HCT116 (cell line): ENCODE measurements at regions not wholly inside any gene's neighbourhood (a gene's known extent, or its start where the extent isn't known, plus 50 kb on each side); places are given as distances from the start of the nearest gene placed in this dataset.

Experiments used
- ATAC-seq: fragments of 200-7000 bp; cut with Tn5 transposase; 2 replicates; pipeline ENCODE4 v1.9.1; 2020; ENCODE audit warnings: mild to moderate bottlenecking, moderate library complexity
- BruUV-seq: library from RNA; stranded (reverse); fragments of 400-500 nt; replicated peaks from 2 replicates; lab custom pipeline; 2021; lab: Mats Ljungman, UMichigan
- CTCF ChIA-PET: fragments of 300-600 bp; sonication (Branson Sonifier 250); formaldehyde crosslinking; loops from one replicate; lab custom pipeline; 2021; ENCODE audit warnings: antibody characterized with exemption; lab: Charles Lee
- POLR2A ChIA-PET: fragments of 300-600, 350-600 bp; sonication (Branson Sonifier 250); formaldehyde crosslinking; loops from one replicate; lab custom pipeline; 2021; ENCODE audit warnings: antibody characterized with exemption; lab: Charles Lee
- RAD21 ChIA-PET, 2 experiments: fragments of 300-600 bp; sonication (Branson Sonifier 250); formaldehyde crosslinking; loops; one replicate each; lab custom pipeline; 2023; ENCODE audit warnings: low total read pairs in 2 of 2; ENCODE audit not compliant: uncharacterized antibody in 2 of 2, unreplicated experiment in 2 of 2, low non-redundant PET in 1 of 2; lab: Charles Lee
- DNase-seq: peaks from one replicate; pipeline ENCODE4 v3.0.0-alpha.2; 2010; ENCODE audit warnings: low read depth, low spot score
- H2AFZ ChIP-seq: fragments of 200-600 bp; shearing (Covaris generic), sonication (generic); 2 replicates; pipeline ENCODE4 v1.6.1; 2017; ENCODE audit warnings: low read depth, mixed run types, mixed read lengths, antibody characterized with exemption, low read length; ENCODE audit not compliant: poor library complexity, severe bottlenecking
- H3K27ac ChIP-seq: 2 replicates; pipeline ENCODE4 v1.5.1; 2012; ENCODE audit warnings: low read depth, low read length
- H3K27me3 ChIP-seq: fragments of 200-600 bp; sonication (generic); 2 replicates; pipeline ENCODE4 v1.6.1; 2016; ENCODE audit warnings: mixed run types, low read length, mixed read lengths; ENCODE audit not compliant: insufficient read depth
- H3K36me3 ChIP-seq, 2 experiments: fragments of 200-500 bp in 1 of 2; fragments of 200-600 bp in 1 of 2; sonication (Bioruptor generic) in 1 of 2; sonication (generic) in 1 of 2; 2 replicates each; pipeline versions ENCODE4 v1.5.1 to v1.6.1; 2014 to 2016; ENCODE audit warnings: low read length in 2 of 2, inconsistent platforms in 1 of 2, mixed read lengths in 1 of 2, mixed run types in 1 of 2; ENCODE audit not compliant: insufficient read depth in 2 of 2, control insufficient read depth in 1 of 2
- H3K4me1 ChIP-seq, 2 experiments: fragments of 200-600 bp in 1 of 2; sonication (generic) in 1 of 2; 2 replicates each; pipeline versions ENCODE4 v1.5.1 to v1.6.1; 2012 to 2017; ENCODE audit warnings: low read length in 2 of 2, inconsistent platforms in 1 of 2, mild to moderate bottlenecking in 1 of 2, mixed read lengths in 1 of 2, mixed run types in 1 of 2, moderate library complexity in 1 of 2; ENCODE audit not compliant: insufficient read depth in 2 of 2, control insufficient read depth in 1 of 2
- H3K4me2 ChIP-seq: fragments of 200-600 bp; sonication (generic); 2 replicates; pipeline ENCODE4 v1.6.1; 2017; ENCODE audit warnings: mixed run types, low read length, mixed read lengths
- H3K4me3 ChIP-seq, 2 experiments: fragments of 200-600 bp in 1 of 2; sonication (generic) in 1 of 2; replicated peaks in 1 of 2; 2 replicates each; pipeline ENCODE4 v1.5.1; 2011 to 2016; ENCODE audit warnings: low read length in 2 of 2, control low read depth in 1 of 2, low read depth in 1 of 2, mild to moderate bottlenecking in 1 of 2, mixed read lengths in 1 of 2, mixed run types in 1 of 2
- H3K79me2 ChIP-seq: fragments of 200-600 bp; sonication (generic); 2 replicates; pipeline ENCODE4 v1.6.1; 2017; ENCODE audit warnings: mild to moderate bottlenecking, mixed run types, low read length, moderate library complexity, mixed read lengths; ENCODE audit not compliant: insufficient read depth
- H3K9ac ChIP-seq: fragments of 200-600 bp; sonication (generic); 2 replicates; pipeline ENCODE4 v1.6.1; 2016; ENCODE audit warnings: low read length, mixed read lengths
- H3K9me2 ChIP-seq: fragments of 200-600 bp; sonication (generic), shearing (Covaris generic); 2 replicates; pipeline ENCODE4 v1.6.1; 2017; ENCODE audit warnings: mixed run types, mild to moderate bottlenecking, moderate library complexity; ENCODE audit not compliant: insufficient read depth
- H3K9me3 ChIP-seq, 2 experiments: fragments of 200-500 bp in 1 of 2; fragments of 200-600 bp in 1 of 2; sonication (Bioruptor generic) in 1 of 2; sonication (generic) in 1 of 2; 2 replicates each; pipeline ENCODE4 v1.6.1; 2014 to 2017; ENCODE audit warnings: low read length in 2 of 2, mixed read lengths in 2 of 2, inconsistent platforms in 1 of 2, low read depth in 1 of 2, mild to moderate bottlenecking in 1 of 2, mixed run types in 1 of 2, moderate library complexity in 1 of 2; ENCODE audit not compliant: control insufficient read depth in 1 of 2, insufficient read depth in 1 of 2
- H4K20me1 ChIP-seq: fragments of 200-600 bp; sonication (generic), shearing (Covaris generic); 2 replicates; pipeline ENCODE4 v1.6.1; 2017; ENCODE audit warnings: mixed run types, mild to moderate bottlenecking, moderate library complexity; ENCODE audit not compliant: insufficient read depth
- ATF3 ChIP-seq: IDR thresholded peaks from 2 replicates; pipeline ENCODE4 v1.6.1; 2012
- CBX3 ChIP-seq: IDR thresholded peaks from 2 replicates; pipeline ENCODE4 v1.6.1; 2012; ENCODE audit warnings: low read depth
- CEBPB ChIP-seq: IDR thresholded peaks from 2 replicates; pipeline ENCODE4 v1.6.1; 2012; ENCODE audit warnings: low read depth
- CTCF ChIP-seq, 3 experiments: fragments of 200-600 bp in 1 of 3; sonication (generic) in 1 of 3; IDR thresholded peaks in 2 of 3; conservative IDR thresholded peaks in 1 of 3; 2 replicates each; pipeline ENCODE4 v1.5.1; 2012 to 2017; ENCODE audit warnings: low read depth in 2 of 3, low read length in 2 of 3, antibody characterized with exemption in 1 of 3, borderline replicate concordance in 1 of 3, control low read depth in 1 of 3, mild to moderate bottlenecking in 1 of 3, mixed read lengths in 1 of 3, mixed run types in 1 of 3, moderate library complexity in 1 of 3; ENCODE audit not compliant: insufficient read depth in 1 of 3
- EGR1 ChIP-seq: IDR thresholded peaks from 2 replicates; pipeline ENCODE4 v1.6.1; 2012; ENCODE audit warnings: low read depth
- ELF1 ChIP-seq: IDR thresholded peaks from 2 replicates; pipeline ENCODE4 v1.6.1; 2012; ENCODE audit warnings: low read depth, borderline replicate concordance
- EZH2 ChIP-seq: fragments of 200-600 bp; sonication (generic); IDR thresholded peaks from 2 replicates; pipeline ENCODE4 v1.6.1; 2017; ENCODE audit warnings: antibody characterized with exemption, mixed run types
- FOSL1 ChIP-seq: IDR thresholded peaks from 2 replicates; pipeline ENCODE4 v1.6.1; 2012; ENCODE audit warnings: low read depth
- MAX ChIP-seq: IDR thresholded peaks from 2 replicates; pipeline ENCODE4 v1.6.1; 2012
- POLR2A ChIP-seq: IDR thresholded peaks from 2 replicates; pipeline ENCODE4 v1.7.0; 2011; ENCODE audit warnings: borderline replicate concordance; ENCODE audit not compliant: insufficient read depth, insufficient read length; ENCODE audit errors: extremely low read depth
- POLR2AphosphoS5 ChIP-seq: IDR thresholded peaks from 2 replicates; pipeline ENCODE4 v1.6.1; 2011; ENCODE audit warnings: mild to moderate bottlenecking, low read depth, low read length, moderate library complexity
- SIN3A ChIP-seq: IDR thresholded peaks from 2 replicates; pipeline ENCODE4 v1.6.1; 2012; ENCODE audit warnings: low read depth
- SP1 ChIP-seq: IDR thresholded peaks from 2 replicates; pipeline ENCODE4 v1.6.1; 2012; ENCODE audit warnings: low read depth
- SRF ChIP-seq: IDR thresholded peaks from 2 replicates; pipeline ENCODE4 v1.6.1; 2012; ENCODE audit warnings: low read depth
- YY1 ChIP-seq: IDR thresholded peaks from 2 replicates; pipeline ENCODE4 v1.6.1; 2011; ENCODE audit warnings: low read length, low read depth, moderate library complexity, mild to moderate bottlenecking; ENCODE audit not compliant: insufficient replicate concordance; ENCODE audit errors: extremely low read depth
- ZFX ChIP-seq: fragments of 450-650 bp; IDR thresholded peaks from 2 replicates; pipeline ENCODE4 v1.6.1; 2017
- ZNF274 ChIP-seq: fragments of 200-500 bp; sonication (Bioruptor generic); IDR thresholded peaks from 2 replicates; pipeline ENCODE4 v1.6.1; 2014; ENCODE audit warnings: mild to moderate bottlenecking, low read depth, low read length, inconsistent platforms
- intact Hi-C: fragments of 100-400 bp; cut with micrococcal nuclease; formaldehyde crosslinking; loops from 2 replicates; pipeline ENCODE4 v1.10.0; 2022

GRCh38 chr12:125583071-125583470 is 517.8 kb downstream of the AACS start:
- intact Hi-C loops = no loop called here
- BruUV-seq = no TSS peak
- CTCF ChIA-PET = no interaction called here

GRCh38 chr12:125586441-125586840 is 521.2 kb downstream of the AACS start:
- no peak overlapping the region for H2AFZ ChIP-seq
- CTCF ChIA-PET = no interaction called here
- no peaks in the 10 kb centered on the region for H3K36me3 ChIP-seq
- H3K4me2 ChIP-seq = no peak overlapping the region
- no peaks in the 10 kb centered on the region for H3K79me2 ChIP-seq
- H3K9ac ChIP-seq = no peak overlapping the region
- ATAC-seq = no peak
- POLR2A ChIA-PET = no interaction called here
- intact Hi-C loops = no loop called here
- RAD21 ChIA-PET = no interaction called here
- no peak overlapping the region for H3K27ac ChIP-seq
- H4K20me1 ChIP-seq = no peaks in the 10 kb centered on the region
- no peaks in the 10 kb centered on the region for H3K4me1 ChIP-seq
- no peak overlapping the region for H3K4me3 ChIP-seq
- H3K27me3 ChIP-seq = no peaks in the 10 kb centered on the region
- BruUV-seq = no TSS peak
- no peak for DNase-seq
- no peaks in the 10 kb centered on the region for H3K9me2 ChIP-seq
- no peaks in the 10 kb centered on the region; a peak in 1 of 4 replicates for H3K9me3 ChIP-seq
- TF ChIP-seq EGR1 = no peak
- TF ChIP-seq SIN3A = no peak
- no peak for TF ChIP-seq ELF1
- no peak for TF ChIP-seq SRF
- TF ChIP-seq CEBPB = no peak
- TF ChIP-seq SP1 = no peak
- no peak for TF ChIP-seq CBX3
- TF ChIP-seq FOSL1 = no peak
- TF ChIP-seq YY1 = no peak
- no peak for TF ChIP-seq ATF3
- TF ChIP-seq MAX = no peak
- TF ChIP-seq POLR2A = no peak

More at GRCh38 chr12:125583071-125583470, 517.8 kb downstream of the AACS start:
- Histone ChIP-seq H4K20me1 (no peaks in the 10 kb centered on the region), H3K79me2 (no peaks in the 10 kb centered on the region), H3K36me3 (no peaks in the 10 kb centered on the region)
- TF ChIP-seq ZNF274 (no peak), ZFX (no peak), EGR1 (no peak), SIN3A (no peak), CTCF (IDR thresholded peaks at IDR 0.05 in 2 of 3, conservative IDR thresholded peaks at IDR 0.05 in 1 of 3; ENCODE audit: borderline replicate concordance in 1 of 3, insufficient read depth in 1 of 3, low read depth in 2 of 3, low read length in 2 of 3) (no peak), SP1 (no peak), EZH2 (no peak), CBX3 (no peak), POLR2AphosphoS5 (no peak)
- TF ChIP-seq, all 23 proteins: peak for 0
- Histone ChIP-seq H3K4me1 (no peaks in the 10 kb centered on the region), H3K4me2 (no peak overlapping the region), H3K27ac (no peak overlapping the region), H3K9me2 (no peaks in the 10 kb centered on the region), H3K9me3 (no peaks in the 10 kb centered on the region; a peak in 1 of 4 replicates), H2AFZ (no peak overlapping the region), H3K4me3 (no peak overlapping the region), H3K27me3 (no peaks in the 10 kb centered on the region), H3K9ac (no peak overlapping the region)
- RAD21 ChIA-PET = no interaction called here
- POLR2A ChIA-PET = no interaction called here
- ATAC-seq = no peak
- no peak for DNase-seq
